EL (cell line): ENCODE measurements at regions not wholly inside any gene's neighbourhood (a gene's known extent, or its start where the extent isn't known, plus 50 kb on each side); places are given as distances from the start of the nearest gene placed in this dataset.
A peak's percentile ranks its signal among the peaks of the same experiment; 100 is the strongest.
"Not testable (repeated sequence)": the region's sequence is repeated elsewhere in the genome, so short reads cannot be mapped to it uniquely, and the experiment has no call there.

Source experiments
- DNase-seq: peaks from one replicate; pipeline ENCODE4 v3.0.0-alpha.2; 2016

DNA sequence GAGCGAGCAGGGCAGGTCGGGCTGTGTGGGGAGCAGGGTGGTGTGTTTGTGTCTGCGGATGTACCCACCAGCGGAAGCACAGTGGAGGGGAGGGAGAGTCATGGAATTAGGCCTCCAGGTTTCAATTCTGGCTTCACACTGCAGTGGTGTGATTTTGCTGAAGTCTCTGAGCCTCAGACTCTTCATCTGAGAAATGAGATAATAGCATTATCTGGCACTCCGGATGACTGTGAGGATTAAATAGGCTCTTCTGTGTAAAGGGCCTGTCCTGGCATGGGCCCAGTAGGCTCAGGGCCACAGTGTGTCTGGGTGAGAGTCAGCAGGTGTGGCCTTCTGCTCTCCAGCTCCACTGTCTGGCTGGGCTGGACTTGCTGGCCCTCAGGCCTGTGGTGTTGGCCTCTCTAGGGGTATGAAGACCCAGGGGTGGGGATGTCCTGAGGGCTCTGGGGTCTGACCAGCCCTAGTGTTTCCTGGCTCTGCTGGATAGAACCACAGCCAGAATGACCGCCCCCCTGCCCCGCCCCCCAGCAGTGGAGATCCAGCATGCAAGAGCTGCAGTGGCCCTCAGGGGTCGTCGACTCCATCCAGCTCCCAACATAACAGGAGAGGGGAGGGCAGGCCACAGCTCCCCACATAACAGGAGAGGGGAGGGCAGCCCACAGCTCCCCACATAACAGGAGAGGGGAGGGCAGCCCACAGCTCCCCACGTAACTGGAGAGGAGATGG, 178.6 kb downstream of the RPS24 start:
- no peak for DNase-seq

DNA sequence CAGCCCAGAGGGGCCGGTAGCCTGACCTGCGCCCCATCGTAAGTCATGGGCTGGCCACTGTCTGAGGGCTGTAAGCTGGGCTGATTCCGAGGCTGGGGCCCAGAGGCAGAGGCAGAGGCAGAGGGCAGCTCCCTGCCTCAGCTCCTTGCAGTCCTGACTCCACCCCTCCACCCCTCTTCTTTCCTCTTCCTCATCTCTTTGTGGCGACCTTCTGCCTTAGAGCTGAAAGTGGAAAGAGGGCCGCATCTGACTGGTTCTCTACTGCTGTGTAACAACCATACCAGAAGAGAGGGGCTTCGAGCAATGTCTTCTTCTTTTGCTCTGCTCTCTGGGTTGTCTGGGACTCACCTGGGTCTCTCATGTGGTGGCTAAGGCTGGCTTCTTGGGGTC, 179.1 kb downstream of the RPS24 start:
- DNase-seq: no peak

DNA sequence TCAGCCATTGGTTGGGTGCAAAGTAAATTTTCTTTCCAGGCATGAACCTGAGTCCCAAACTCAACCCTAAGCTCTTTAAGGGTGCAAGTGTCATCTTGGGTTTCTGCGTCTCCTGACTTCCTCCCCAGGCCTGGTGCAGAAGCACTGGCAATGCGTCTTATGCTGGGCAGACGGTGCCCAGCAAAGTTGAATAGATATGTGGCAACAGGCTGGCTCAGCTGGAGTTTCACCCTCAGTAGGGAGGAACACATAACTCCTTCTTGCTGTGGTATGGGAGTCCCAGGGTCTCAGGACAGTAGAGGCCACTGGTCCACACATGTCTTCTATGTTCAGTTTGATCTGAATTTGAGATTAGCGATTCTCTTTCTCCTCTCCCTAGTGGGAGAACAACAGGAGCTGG, 181.3 kb downstream of the RPS24 start:
- DNase-seq: no peak

DNA sequence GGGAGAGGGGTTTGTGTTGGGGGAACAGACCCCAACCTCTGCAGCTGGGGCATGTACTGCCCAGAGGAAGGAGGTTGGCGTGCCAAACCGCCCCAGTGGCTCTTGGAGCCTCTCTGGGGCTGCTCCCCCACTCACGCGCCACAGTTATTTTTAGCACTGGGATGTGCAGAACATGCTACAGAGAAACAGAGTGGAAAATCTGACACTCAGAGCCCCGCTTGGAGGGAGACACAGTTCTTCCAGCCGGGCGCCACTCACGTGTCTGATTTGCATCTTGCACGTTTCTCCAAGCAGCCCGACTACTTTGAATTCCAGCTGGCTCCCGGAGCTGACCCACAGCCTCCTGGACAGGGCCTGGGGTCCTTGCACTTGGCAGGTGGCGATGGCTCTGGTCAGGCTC, 182.0 kb downstream of the RPS24 start:
- DNase-seq: no peak

GRCh38 chr10:78217336-78217735, 183.7 kb downstream of the RPS24 start:
- DNase-seq: no peak

- DNase-seq: no peak
These were observed 185.3 kb downstream of the RPS24 start for GRCh38 chr10:78218798-78219490.

GRCh38 chr10:78219568-78219967, 185.9 kb downstream of the RPS24 start:
- DNase-seq: not testable (repeated sequence)

GRCh38 chr10:78220781-78221180, 187.1 kb downstream of the RPS24 start:
- no peak for DNase-seq

DNA sequence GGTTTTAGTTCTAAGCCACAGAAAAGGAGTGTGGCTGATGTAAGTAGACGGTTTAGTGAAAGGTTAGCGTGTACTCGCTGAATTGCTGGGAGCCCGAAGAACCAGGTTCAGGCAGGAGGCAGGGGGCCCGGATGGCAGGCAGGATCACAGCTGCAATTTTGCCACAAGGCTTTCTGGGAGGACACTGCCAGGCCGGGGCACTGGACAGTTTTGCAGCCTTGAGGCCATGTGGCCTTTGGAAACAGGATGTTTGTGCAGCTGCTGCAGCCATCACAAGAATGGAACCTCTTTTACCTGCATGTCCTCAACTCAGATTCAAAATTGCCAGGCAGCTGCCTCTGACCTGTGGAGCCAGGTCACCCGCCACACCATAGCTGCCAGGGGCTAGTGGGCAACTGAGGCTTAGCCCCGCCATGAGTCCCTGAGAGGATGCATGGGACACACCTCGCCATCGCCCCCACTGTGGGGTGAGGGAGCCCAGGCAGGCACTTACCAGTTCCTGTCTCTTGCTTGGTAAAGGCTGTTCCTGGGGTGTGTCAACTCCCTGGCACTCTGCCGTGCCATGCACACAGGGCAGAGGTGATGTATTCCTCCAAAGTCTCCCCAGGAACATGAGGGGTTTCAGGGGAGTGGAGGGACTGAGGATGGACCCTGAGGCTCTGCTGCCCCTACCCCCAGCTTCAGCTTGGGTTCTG, 188.6 kb downstream of the RPS24 start:
- no peak for DNase-seq

GRCh38 chr10:78223088-78223487, 189.4 kb downstream of the RPS24 start:
- no peak for DNase-seq

- peak; percentile 72 for DNase-seq
These were observed 190.9 kb downstream of the RPS24 start for GRCh38 chr10:78224602-78225001.

DNA sequence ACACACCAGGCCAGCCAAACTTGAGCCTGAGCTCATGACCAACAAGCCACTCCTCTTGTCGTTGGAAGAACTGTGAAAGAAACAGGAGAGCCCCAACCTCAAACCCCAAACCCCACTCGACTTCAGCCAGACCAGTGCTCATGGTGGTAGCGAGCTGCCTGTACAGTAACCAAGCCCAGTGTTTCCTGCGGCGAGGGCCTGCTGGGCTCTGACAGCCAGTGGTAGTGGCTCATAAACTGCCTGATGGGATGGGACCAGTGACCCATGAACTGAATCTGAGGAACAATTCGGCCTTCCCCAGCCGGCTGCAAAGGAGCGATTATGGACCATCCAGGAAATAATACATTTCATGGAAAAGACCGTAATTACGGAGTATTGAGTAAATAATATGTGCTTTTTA, 191.9 kb downstream of the RPS24 start:
- DNase-seq: no peak

GRCh38 chr10:78229489-78229888, 195.8 kb downstream of the RPS24 start:
- DNase-seq: no peak

DNA sequence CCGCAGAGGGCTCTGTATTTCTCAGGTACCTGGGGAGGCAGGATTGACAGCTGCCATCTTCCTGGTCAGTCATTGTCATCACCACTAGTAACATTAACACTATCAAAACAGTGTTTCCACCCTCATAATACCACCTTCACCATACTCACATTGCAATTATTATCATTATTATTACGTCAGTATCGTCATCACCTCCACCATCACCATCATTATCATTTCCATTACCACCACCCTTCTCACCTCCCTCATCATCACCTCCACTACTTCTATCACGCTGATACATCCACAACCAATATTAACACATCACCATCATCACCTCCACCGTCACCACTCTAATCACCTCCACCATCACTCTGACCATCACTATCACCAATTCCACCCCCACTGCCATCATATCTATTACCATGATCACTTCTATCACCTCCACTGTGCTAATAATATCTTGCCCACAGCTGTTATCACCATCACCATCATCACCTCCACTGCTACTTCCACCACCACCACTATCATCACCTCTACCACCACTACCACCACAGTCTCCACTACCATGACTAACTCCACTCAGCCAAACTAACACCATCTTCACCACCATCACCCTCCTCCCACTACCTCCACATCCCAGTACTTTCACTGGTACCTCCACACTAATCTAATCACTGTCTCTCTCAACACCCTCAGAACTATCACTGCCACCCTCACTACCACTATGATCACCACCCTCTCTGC, 196.4 kb downstream of the RPS24 start:
- no peak for DNase-seq

DNA sequence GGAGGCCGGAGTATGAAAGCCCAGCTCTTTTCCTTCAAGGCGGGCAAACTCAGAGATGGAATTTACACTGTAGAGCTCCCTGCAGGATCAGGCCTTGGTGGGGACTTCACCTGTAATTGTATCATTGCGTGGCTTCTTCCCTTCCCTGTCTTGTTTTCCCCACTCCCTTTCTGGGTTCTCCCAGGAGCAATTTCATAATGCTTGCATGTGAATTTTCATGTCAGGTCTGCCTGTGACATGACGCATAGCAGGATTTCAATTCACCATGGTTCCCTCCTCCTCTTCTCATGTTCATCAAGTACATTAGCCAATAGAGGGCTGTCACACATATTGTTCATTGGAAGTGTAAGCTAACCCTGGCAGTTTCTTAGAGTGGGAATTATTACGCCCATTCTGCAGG, 197.7 kb downstream of the RPS24 start:
- no peak for DNase-seq

- DNase-seq: no peak
These were observed 198.3 kb downstream of the RPS24 start for GRCh38 chr10:78231939-78232338.

DNA sequence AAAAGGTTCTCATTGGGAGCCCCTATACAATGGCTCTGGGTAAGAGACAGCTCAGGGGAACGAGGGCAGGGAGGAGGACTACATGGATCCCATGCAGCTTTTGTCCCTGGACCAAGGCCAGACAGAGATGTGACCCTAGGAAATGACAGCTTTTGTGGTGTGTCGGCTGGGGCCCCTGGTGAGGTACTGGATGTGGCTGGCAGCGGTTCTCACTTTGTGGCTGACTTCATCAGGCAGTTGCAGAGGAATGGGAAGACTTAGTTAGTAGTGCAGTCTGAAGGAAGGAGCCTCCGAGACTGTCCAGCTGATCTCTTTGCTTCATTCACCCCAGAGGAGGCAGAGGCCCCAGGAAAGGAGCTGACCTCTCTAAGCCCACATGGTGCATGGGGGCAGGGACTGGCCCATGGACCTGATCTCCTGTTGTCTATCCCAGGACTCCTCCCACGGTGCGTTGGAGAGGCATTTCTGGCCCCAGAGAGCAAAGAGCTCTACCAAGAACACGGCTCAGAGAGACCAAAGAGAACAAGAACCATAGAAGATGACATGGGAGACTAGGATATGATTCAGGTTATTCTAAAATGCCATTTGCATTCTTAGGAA, 202.9 kb downstream of the RPS24 start:
- no peak for DNase-seq

- DNase-seq: not testable (repeated sequence)
These were observed 204.3 kb downstream of the RPS24 start for GRCh38 chr10:78237951-78238350.

DNA sequence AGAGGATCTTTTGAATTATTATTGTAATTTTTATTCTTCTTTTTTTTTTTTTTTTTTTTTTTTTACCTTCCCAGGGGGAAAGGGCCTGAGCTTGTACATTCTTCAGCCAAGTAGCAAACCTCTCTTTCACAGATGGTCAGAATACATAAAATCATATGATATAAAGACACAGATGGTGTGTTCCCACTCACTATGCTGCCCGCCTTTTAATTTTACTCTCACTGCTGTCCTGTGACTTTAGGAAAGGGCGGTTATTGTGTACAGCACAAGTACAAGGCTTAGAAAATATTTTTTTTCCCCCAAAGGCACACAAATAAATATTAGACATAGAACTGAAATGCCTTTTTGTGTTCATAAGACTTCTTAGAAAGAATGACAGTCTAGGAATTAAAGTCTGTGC, 213.6 kb downstream of the RPS24 start:
- DNase-seq: no peak

DNA sequence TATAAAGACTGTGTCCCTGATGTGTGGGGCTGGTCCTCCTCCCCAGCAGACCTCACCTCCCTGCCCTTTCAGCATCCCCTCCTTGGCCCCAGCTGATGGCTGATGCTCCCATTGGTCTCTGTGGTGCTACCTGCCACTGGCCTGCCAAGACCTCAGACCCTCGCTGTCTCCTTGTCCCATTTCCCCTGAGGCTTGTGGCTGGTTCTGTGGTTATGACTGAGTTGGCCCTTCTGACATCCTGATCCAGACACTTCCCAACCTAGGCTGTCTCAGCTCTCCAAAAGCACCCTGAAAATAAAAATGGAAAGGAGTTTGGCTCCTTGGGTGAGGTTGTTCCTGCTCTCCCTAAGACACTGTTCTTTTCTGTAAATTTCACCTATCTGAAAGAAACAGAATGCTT, 214.2 kb downstream of the RPS24 start:
- no peak for DNase-seq

DNA sequence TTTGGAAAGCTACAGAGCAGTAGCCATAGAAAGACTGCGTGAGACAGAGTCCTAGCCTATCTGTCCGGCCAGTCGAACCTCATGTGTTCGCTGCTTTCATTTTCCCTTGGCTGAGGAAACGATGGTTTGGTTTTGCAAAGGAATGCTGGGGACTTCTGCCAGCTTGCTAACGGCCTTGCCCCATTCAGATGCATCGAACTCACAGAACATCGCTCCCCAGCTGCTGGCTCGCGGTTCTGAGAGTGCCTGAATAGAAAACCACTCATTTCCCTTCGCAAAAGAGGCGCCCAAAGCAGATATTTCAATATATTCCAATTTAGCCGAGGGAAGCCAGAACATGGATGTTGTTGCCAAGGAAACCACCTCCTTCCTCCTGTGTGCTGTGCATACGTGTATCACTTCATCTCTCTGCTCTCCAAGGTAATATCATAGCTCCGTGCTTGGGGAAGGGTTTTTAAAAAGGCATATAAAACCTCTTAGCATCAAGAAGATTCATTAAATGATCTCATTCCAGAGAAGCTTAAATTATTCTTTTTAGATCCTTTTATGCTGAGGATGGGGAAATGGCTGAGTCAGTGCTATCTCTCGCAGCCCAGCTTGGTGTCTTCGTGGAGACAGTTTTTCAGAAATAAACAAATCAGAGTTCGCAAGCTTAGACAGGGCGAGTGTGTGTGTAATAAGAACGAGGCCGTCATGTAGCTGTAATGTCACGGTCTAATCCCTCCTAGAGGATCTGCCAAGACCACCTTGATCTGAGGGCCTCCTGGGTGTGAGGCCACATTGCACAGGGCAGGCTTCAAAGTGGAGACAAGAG, 215.2 kb downstream of the RPS24 start:
- DNase-seq: peak; percentile 49

GRCh38 chr10:78249690-78250089, 216.0 kb downstream of the RPS24 start:
- no peak for DNase-seq
